ENCODE measurements at regions not wholly inside any gene's neighbourhood (a gene's known extent, or its start where the extent isn't known, plus 50 kb on each side); places are given as distances from the start of the nearest gene placed in this dataset.

- DNase-seq (ENCODE audit: low spot score, unreplicated experiment): no peak
- Mint-ChIP-seq H3K9me3 (ENCODE audit: low read depth) (no peaks in the 10 kb centered on the region), H3K27ac (no peak overlapping the region), H3K4me1 (ENCODE audit: low read depth) (no peaks in the 10 kb centered on the region), H3K4me3 (ENCODE audit: low read depth) (no peak overlapping the region), H3K36me3 (ENCODE audit: insufficient read depth) (no peaks in the 10 kb centered on the region), H3K27me3 (peaks cover 20% of the 10 kb centered on the region)
- TF ChIP-seq CTCF (IDR thresholded peaks at IDR 0.05; ENCODE audit: unreplicated experiment): no peak
Observed at GRCh38 chr16:48919791-48920190, 309.8 kb upstream of the N4BP1 start.

GRCh38 chr16:48918520-48919258 lies 308.7 kb upstream of the N4BP1 start:
- Mint-ChIP-seq H3K4me1 (ENCODE audit: low read depth) (no peaks in the 10 kb centered on the region), H3K27me3 (peaks cover 20% of the 10 kb centered on the region), H3K27ac (no peak overlapping the region), H3K4me3 (ENCODE audit: low read depth) (no peak overlapping the region), H3K36me3 (ENCODE audit: insufficient read depth) (no peaks in the 10 kb centered on the region), H3K9me3 (ENCODE audit: low read depth) (no peaks in the 10 kb centered on the region)
- DNase-seq (ENCODE audit: low spot score, unreplicated experiment): no peak
- no peak for TF ChIP-seq CTCF (IDR thresholded peaks at IDR 0.05; ENCODE audit: unreplicated experiment)

GRCh38 chr16:48916566-48916965 lies 306.6 kb upstream of the N4BP1 start:
- Mint-ChIP-seq H3K27ac (no peak overlapping the region), H3K27me3 (peaks cover 19% of the 10 kb centered on the region), H3K36me3 (ENCODE audit: insufficient read depth) (no peaks in the 10 kb centered on the region), H3K4me3 (ENCODE audit: low read depth) (no peak overlapping the region), H3K4me1 (ENCODE audit: low read depth) (peaks cover 3% of the 10 kb centered on the region), H3K9me3 (ENCODE audit: low read depth) (no peaks in the 10 kb centered on the region)
- no peak for DNase-seq (ENCODE audit: low spot score, unreplicated experiment)
- TF ChIP-seq CTCF (IDR thresholded peaks at IDR 0.05; ENCODE audit: unreplicated experiment): no peak

DNA sequence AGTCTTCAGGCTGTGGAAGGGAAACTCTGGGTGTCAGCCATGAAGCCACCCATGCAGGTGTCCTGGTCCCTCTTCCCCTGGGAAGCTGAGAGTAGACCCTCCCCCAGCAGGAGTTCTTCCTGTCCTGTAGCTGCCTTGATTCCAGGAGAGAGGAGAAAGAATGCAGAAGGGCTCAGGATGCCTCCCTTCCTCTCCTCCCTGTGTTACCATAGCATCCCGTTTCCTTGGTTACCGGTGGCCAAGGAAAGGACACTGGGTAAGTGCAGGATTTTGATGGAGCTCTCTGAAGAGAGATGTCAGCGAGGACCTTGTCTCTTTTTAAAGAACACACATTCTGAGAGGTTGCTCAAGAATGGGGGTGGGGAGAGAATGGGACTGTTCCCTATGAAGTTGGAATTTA lies 304.1 kb upstream of the N4BP1 start:
- no peaks in the 10 kb centered on the region for H3K9me3 Mint-ChIP-seq (ENCODE audit: low read depth)
- H3K27me3 Mint-ChIP-seq: peaks cover 31% of the 10 kb centered on the region
- no peak overlapping the region for H3K4me3 Mint-ChIP-seq (ENCODE audit: low read depth)
- no peak for DNase-seq (ENCODE audit: low spot score, unreplicated experiment)
- peaks cover 3% of the 10 kb centered on the region for H3K4me1 Mint-ChIP-seq (ENCODE audit: low read depth)
- H3K27ac Mint-ChIP-seq: no peak overlapping the region
- TF ChIP-seq CTCF (IDR thresholded peaks at IDR 0.05; ENCODE audit: unreplicated experiment): no peak
- no peaks in the 10 kb centered on the region for H3K36me3 Mint-ChIP-seq (ENCODE audit: insufficient read depth)

- Mint-ChIP-seq H3K36me3 (ENCODE audit: insufficient read depth) (no peaks in the 10 kb centered on the region), H3K27me3 (peaks cover 32% of the 10 kb centered on the region), H3K27ac (no peak overlapping the region), H3K9me3 (ENCODE audit: low read depth) (no peaks in the 10 kb centered on the region), H3K4me3 (ENCODE audit: low read depth) (no peak overlapping the region), H3K4me1 (ENCODE audit: low read depth) (peaks cover 3% of the 10 kb centered on the region)
- no peak for TF ChIP-seq CTCF (IDR thresholded peaks at IDR 0.05; ENCODE audit: unreplicated experiment)
- no peak for DNase-seq (ENCODE audit: low spot score, unreplicated experiment)
Observed at GRCh38 chr16:48913384-48913783, 303.4 kb upstream of the N4BP1 start.

Measured in progenitor cell of endocrine pancreas (in vitro differentiated cells).